ENCODE measurements at regions not wholly inside any gene's neighbourhood (a gene's known extent, or its start where the extent isn't known, plus 50 kb on each side); places are given as distances from the start of the nearest gene placed in this dataset.
"Not testable (repeated sequence)": the region's sequence is repeated elsewhere in the genome, so short reads cannot be mapped to it uniquely, and the experiment has no call there.

GRCh38 chr20:53778041-53778516, 184.4 kb upstream of the ZNF217 start:
- no peak for FAIRE-seq
- DNase-seq (ENCODE audit: insufficient read length, low spot score), result no peak
- TF ChIP-seq CTCF (IDR thresholded peaks at IDR 0.05; ENCODE audit: insufficient read depth, missing control alignments), result no peak

GRCh38 chr20:53777402-53777801, 183.8 kb upstream of the ZNF217 start:
- not testable (repeated sequence) for FAIRE-seq; DNase-seq (ENCODE audit: insufficient read length, low spot score)

DNA sequence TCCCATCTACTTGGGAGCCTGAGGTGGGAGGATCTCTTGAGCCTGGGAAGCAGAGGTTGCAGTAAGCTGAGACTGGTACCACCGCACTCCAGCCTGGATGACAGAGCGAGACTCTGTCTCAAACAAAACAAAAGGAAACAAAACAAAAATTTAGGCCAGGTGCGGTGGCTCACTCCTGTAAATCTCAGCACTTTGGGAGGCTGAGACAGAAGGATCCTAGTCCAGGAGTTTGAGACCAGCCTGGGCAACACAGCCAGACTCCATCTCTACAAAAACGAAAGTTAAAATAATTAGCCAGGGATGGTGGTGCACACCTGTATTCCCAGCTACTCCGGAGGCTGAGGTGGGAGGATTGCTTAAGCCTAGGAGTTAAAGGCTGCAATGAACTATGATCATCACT, 183.2 kb upstream of the ZNF217 start:
- FAIRE-seq (no peak), DNase-seq (ENCODE audit: insufficient read length, low spot score) (no peak)

DNA sequence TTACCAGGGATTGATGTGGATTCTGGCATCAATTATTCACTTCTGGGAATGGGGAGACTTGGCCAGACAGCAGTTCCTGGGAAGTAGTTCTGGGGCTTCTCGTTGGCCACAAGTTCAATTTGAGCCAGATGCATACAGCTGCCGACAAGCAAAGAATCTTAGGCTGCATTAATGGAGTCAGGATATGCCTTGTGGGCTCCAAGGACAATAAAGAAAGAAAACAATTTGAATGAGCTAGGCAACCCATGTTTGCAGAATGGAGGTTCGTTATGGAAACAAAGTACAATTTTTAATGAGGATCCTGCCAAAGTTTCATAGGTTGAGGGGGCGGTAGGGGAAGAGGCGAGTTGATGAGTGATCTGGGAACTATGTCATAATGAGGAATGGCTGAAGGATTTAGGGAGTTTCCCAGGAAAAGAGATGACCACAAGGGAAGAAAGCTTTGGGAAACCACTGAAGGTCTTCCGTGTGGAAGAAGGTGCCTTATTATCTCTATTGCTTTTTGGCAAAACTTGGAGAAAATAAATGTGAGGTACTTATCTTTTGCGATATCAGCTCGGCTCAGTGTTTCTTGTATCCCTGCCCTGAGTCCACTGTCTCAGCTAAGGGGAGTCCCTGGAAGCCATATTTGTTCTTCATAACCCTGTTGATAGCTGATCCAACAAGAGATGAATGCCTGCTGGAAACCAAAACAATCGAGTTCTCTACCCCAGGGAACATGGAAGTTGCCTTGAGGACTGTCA, 181.0 kb upstream of the ZNF217 start:
- TF ChIP-seq CTCF (IDR thresholded peaks at IDR 0.05; ENCODE audit: insufficient read depth, missing control alignments), result no peak
- FAIRE-seq, result no peak
- DNase-seq (ENCODE audit: insufficient read length, low spot score), result no peak

More for the DNA sequence above, 183.2 kb upstream of the ZNF217 start:
- TF ChIP-seq CTCF (IDR thresholded peaks at IDR 0.05; ENCODE audit: insufficient read depth, missing control alignments), result no peak

- TF ChIP-seq CTCF (IDR thresholded peaks at IDR 0.05; ENCODE audit: insufficient read depth, missing control alignments), result no peak
- FAIRE-seq (no peak), DNase-seq (ENCODE audit: insufficient read length, low spot score) (no peak)
Observed at GRCh38 chr20:53773792-53774401, 180.3 kb upstream of the ZNF217 start.

- DNase-seq (ENCODE audit: insufficient read length, low spot score); FAIRE-seq: not testable (repeated sequence)
Observed at GRCh38 chr20:53773066-53773791, 179.6 kb upstream of the ZNF217 start.

- DNase-seq (ENCODE audit: insufficient read length, low spot score) (no peak), FAIRE-seq (no peak)
- no peak for TF ChIP-seq CTCF (IDR thresholded peaks at IDR 0.05; ENCODE audit: insufficient read depth, missing control alignments)
Observed at GRCh38 chr20:53769041-53769440, 175.4 kb upstream of the ZNF217 start.

DNA sequence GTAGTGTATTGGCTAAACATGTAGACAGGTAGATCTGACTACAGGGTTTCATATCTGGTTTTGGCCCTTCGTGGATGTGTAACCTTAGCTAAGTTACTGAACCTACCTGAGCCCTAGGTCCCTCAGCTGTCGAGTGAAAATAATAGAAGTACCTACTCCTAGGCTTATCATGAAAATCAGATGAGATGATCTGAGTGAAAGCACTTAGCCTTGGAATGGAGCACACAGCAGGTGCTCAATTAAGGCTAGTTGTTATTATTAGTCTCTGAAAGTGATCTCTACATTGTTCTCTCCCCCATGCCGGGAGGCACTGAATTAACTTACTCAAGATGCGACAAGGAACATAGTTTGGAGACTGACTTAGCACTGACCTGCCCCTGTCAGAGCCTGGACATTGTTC, 174.7 kb upstream of the ZNF217 start:
- TF ChIP-seq CTCF (IDR thresholded peaks at IDR 0.05; ENCODE audit: insufficient read depth, missing control alignments), result no peak
- DNase-seq (ENCODE audit: insufficient read length, low spot score) (no peak), FAIRE-seq (no peak)

All from D721Med (cell line).